Panc1 (cell line): ENCODE measurements at regions not wholly inside any gene's neighbourhood (a gene's known extent, or its start where the extent isn't known, plus 50 kb on each side); places are given as distances from the start of the nearest gene placed in this dataset.

Experiments
- POLR2AphosphoS5 ChIP-seq: IDR thresholded peaks from 2 replicates; pipeline ENCODE4 v1.6.1; 2012; ENCODE audit warnings: mild to moderate bottlenecking, low read depth, low read length, moderate library complexity
- SIN3A ChIP-seq: IDR thresholded peaks from 2 replicates; pipeline ENCODE4 v1.6.1; 2012; ENCODE audit warnings: low read depth, mild to moderate bottlenecking, low read length, moderate library complexity, borderline replicate concordance; ENCODE audit not compliant: insufficient read depth
- TCF7L2 ChIP-seq: IDR thresholded peaks from 2 replicates; pipeline ENCODE4 v1.6.1; 2011; ENCODE audit warnings: mild to moderate bottlenecking, low read depth, low read length, inconsistent platforms
- TF ChIP-seq, protein P1 (sequence below): fragments of 450-650 bp; IDR thresholded peaks from 2 replicates; pipeline ENCODE4 v1.5.1; 2017; ENCODE audit warnings: mild to moderate bottlenecking
- TF ChIP-seq, protein P2 (sequence below), 2 experiments: IDR thresholded peaks; 2 replicates each; pipeline ENCODE4 v1.6.1; 2011 to 2012; ENCODE audit warnings: low read depth in 2 of 2, control low read depth in 1 of 2, low read length in 1 of 2, mild to moderate bottlenecking in 1 of 2, moderate library complexity in 1 of 2; ENCODE audit not compliant: insufficient read depth in 1 of 2

DNA sequence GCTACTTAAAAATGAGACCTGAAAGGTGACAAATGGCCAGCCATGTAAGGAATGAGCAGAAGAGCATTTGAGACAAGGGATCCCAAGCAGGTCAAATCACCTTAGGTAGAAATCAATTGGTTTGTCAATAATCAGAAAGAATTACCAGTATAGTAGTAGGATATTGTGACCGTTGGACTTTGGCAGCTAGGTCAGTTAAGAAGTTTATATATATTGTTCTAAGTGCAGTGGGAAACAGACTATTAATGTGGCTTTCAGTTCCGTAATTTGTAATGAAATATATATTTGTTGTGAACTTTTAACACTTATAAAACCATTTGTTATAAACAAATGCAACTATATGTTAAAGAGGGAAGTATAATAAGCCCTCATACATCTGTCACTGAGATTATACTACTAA, 807.9 kb upstream of the SPRY2 start:
- TF ChIP-seq, protein P1, sequence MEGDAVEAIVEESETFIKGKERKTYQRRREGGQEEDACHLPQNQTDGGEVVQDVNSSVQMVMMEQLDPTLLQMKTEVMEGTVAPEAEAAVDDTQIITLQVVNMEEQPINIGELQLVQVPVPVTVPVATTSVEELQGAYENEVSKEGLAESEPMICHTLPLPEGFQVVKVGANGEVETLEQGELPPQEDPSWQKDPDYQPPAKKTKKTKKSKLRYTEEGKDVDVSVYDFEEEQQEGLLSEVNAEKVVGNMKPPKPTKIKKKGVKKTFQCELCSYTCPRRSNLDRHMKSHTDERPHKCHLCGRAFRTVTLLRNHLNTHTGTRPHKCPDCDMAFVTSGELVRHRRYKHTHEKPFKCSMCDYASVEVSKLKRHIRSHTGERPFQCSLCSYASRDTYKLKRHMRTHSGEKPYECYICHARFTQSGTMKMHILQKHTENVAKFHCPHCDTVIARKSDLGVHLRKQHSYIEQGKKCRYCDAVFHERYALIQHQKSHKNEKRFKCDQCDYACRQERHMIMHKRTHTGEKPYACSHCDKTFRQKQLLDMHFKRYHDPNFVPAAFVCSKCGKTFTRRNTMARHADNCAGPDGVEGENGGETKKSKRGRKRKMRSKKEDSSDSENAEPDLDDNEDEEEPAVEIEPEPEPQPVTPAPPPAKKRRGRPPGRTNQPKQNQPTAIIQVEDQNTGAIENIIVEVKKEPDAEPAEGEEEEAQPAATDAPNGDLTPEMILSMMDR = no peak
- TF ChIP-seq POLR2AphosphoS5 = no peak
- TF ChIP-seq, protein P2, sequence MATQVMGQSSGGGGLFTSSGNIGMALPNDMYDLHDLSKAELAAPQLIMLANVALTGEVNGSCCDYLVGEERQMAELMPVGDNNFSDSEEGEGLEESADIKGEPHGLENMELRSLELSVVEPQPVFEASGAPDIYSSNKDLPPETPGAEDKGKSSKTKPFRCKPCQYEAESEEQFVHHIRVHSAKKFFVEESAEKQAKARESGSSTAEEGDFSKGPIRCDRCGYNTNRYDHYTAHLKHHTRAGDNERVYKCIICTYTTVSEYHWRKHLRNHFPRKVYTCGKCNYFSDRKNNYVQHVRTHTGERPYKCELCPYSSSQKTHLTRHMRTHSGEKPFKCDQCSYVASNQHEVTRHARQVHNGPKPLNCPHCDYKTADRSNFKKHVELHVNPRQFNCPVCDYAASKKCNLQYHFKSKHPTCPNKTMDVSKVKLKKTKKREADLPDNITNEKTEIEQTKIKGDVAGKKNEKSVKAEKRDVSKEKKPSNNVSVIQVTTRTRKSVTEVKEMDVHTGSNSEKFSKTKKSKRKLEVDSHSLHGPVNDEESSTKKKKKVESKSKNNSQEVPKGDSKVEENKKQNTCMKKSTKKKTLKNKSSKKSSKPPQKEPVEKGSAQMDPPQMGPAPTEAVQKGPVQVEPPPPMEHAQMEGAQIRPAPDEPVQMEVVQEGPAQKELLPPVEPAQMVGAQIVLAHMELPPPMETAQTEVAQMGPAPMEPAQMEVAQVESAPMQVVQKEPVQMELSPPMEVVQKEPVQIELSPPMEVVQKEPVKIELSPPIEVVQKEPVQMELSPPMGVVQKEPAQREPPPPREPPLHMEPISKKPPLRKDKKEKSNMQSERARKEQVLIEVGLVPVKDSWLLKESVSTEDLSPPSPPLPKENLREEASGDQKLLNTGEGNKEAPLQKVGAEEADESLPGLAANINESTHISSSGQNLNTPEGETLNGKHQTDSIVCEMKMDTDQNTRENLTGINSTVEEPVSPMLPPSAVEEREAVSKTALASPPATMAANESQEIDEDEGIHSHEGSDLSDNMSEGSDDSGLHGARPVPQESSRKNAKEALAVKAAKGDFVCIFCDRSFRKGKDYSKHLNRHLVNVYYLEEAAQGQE (IDR thresholded peaks at IDR 0.05; ENCODE audit: insufficient read depth in 1 of 2, low read depth in 2 of 2, low read length in 1 of 2) = no peak
- no peak for TF ChIP-seq TCF7L2
- TF ChIP-seq SIN3A = no peak
